ENCODE measurements at regions not wholly inside any gene's neighbourhood (a gene's known extent, or its start where the extent isn't known, plus 50 kb on each side); places are given as distances from the start of the nearest gene placed in this dataset.

GRCh38 chr6:54717849-54718455 is 128.6 kb upstream of the FAM83B start:
- DNase-seq (ENCODE audit: low read depth in 4 of 6, low spot score in 6 of 6), result peak in 5 of 6 donors; percentile 1 to 83 (median 25)

GRCh38 chr6:54718541-54719023 is 128.0 kb upstream of the FAM83B start:
- peak in 1 of 6 donors; percentile 14 for DNase-seq (ENCODE audit: low read depth in 4 of 6, low spot score in 6 of 6)
- no peak overlapping the region for H3K4me3 ChIP-seq (ENCODE audit: low read depth, low read length)

More at GRCh38 chr6:54717849-54718455, 128.6 kb upstream of the FAM83B start:
- Histone ChIP-seq H3K4me1 (ENCODE audit: control insufficient read depth, insufficient read depth, low read length) (no peaks in the 10 kb centered on the region), H3K27ac (ENCODE audit: low read depth, low read length) (no peak overlapping the region), H3K4me3 (ENCODE audit: low read depth, low read length) (no peak overlapping the region), H3K36me3 (ENCODE audit: control insufficient read depth, insufficient read depth, low read length) (no peaks in the 10 kb centered on the region), H3K9me3 (ENCODE audit: control insufficient read depth, insufficient read depth, low read length) (no peaks in the 10 kb centered on the region), H3K27me3 (ENCODE audit: control insufficient read depth, insufficient read depth, low read length) (no peaks in the 10 kb centered on the region)
- 40% methylated on average over 1 of the region's 5 CpGs for WGBS (ENCODE audit: insufficient coverage)

DNA sequence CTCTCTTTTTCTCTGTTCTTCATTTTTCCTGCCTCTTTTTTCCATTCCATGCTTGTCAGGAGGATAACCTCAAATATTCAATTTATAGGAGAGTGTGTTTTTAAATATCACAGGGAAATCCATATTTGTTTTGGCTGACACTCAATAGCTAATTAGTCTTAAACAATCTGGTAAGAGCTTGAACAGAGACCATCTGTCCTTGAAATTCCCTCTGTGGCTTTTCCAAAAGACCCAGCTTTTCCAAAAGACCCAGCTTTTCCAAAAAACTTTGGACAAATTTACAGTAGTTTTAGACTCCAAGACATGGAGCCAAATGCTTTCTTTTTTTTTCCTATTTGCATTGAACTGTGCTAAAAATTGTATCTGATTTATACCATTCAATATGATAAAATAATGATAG is 127.4 kb upstream of the FAM83B start:
- DNase-seq (ENCODE audit: low read depth in 4 of 6, low spot score in 6 of 6), result peak in 1 of 6 donors; percentile 91
- Histone ChIP-seq H3K27ac (ENCODE audit: low read depth, low read length) (no peak overlapping the region), H3K27me3 (ENCODE audit: control insufficient read depth, insufficient read depth, low read length) (no peaks in the 10 kb centered on the region), H3K4me3 (ENCODE audit: low read depth, low read length) (no peak overlapping the region), H3K4me1 (ENCODE audit: control insufficient read depth, insufficient read depth, low read length) (no peaks in the 10 kb centered on the region), H3K9me3 (ENCODE audit: control insufficient read depth, insufficient read depth, low read length) (no peaks in the 10 kb centered on the region), H3K36me3 (ENCODE audit: control insufficient read depth, insufficient read depth, low read length) (no peaks in the 10 kb centered on the region)

More at GRCh38 chr6:54718541-54719023, 128.0 kb upstream of the FAM83B start:
- WGBS (ENCODE audit: insufficient coverage), result no CpG with 5 or more reads among the region's 6 CpGs
- H3K9me3 ChIP-seq (ENCODE audit: control insufficient read depth, insufficient read depth, low read length), result no peaks in the 10 kb centered on the region
- H3K36me3 ChIP-seq (ENCODE audit: control insufficient read depth, insufficient read depth, low read length), result no peaks in the 10 kb centered on the region
- no peaks in the 10 kb centered on the region for H3K27me3 ChIP-seq (ENCODE audit: control insufficient read depth, insufficient read depth, low read length)
- H3K4me1 ChIP-seq (ENCODE audit: control insufficient read depth, insufficient read depth, low read length), result no peaks in the 10 kb centered on the region
- H3K27ac ChIP-seq (ENCODE audit: low read depth, low read length), result no peak overlapping the region

- no peak overlapping the region for H3K27ac ChIP-seq (ENCODE audit: low read depth, low read length)
- H3K4me1 ChIP-seq (ENCODE audit: control insufficient read depth, insufficient read depth, low read length), result no peaks in the 10 kb centered on the region
- DNase-seq (ENCODE audit: low read depth in 4 of 6, low spot score in 6 of 6), result no peak
- H3K9me3 ChIP-seq (ENCODE audit: control insufficient read depth, insufficient read depth, low read length), result no peaks in the 10 kb centered on the region
- no peaks in the 10 kb centered on the region for H3K36me3 ChIP-seq (ENCODE audit: control insufficient read depth, insufficient read depth, low read length)
- H3K4me3 ChIP-seq (ENCODE audit: low read depth, low read length), result no peak overlapping the region
- no peaks in the 10 kb centered on the region for H3K27me3 ChIP-seq (ENCODE audit: control insufficient read depth, insufficient read depth, low read length)
- no CpG with 5 or more reads among the region's 1 CpG for WGBS (ENCODE audit: insufficient coverage)
Observed at GRCh38 chr6:54719633-54720032, 126.9 kb upstream of the FAM83B start.

DNA sequence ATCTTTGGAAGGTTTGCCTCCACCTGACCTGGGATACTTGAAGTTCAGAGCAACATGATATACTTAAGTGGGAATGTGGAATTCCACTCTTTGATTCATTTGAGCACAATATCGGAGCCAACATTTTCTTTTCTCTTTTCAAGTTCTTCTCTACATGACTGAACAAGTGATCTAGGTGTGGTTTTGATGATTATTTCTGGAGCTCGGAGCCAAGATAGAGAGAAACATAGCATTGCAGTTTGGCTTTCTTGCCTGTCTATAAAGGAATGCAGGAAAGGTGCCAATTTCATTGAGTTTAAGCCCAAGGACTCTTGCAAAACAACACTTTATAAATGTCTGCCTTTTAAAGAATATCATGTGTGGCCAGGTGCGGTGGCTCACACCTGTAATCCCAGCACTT is 124.2 kb upstream of the FAM83B start:
- H3K36me3 ChIP-seq (ENCODE audit: control insufficient read depth, insufficient read depth, low read length), result no peaks in the 10 kb centered on the region
- H3K27ac ChIP-seq (ENCODE audit: low read depth, low read length), result no peak overlapping the region
- H3K4me1 ChIP-seq (ENCODE audit: control insufficient read depth, insufficient read depth, low read length), result no peaks in the 10 kb centered on the region
- DNase-seq (ENCODE audit: low read depth in 4 of 6, low spot score in 6 of 6), result peak in 1 of 6 donors; percentile 25
- H3K27me3 ChIP-seq (ENCODE audit: control insufficient read depth, insufficient read depth, low read length), result no peaks in the 10 kb centered on the region
- 100% methylated on average over 1 of the region's 3 CpGs for WGBS (ENCODE audit: insufficient coverage)
- no peak overlapping the region for H3K4me3 ChIP-seq (ENCODE audit: low read depth, low read length)
- no peaks in the 10 kb centered on the region for H3K9me3 ChIP-seq (ENCODE audit: control insufficient read depth, insufficient read depth, low read length)

DNA sequence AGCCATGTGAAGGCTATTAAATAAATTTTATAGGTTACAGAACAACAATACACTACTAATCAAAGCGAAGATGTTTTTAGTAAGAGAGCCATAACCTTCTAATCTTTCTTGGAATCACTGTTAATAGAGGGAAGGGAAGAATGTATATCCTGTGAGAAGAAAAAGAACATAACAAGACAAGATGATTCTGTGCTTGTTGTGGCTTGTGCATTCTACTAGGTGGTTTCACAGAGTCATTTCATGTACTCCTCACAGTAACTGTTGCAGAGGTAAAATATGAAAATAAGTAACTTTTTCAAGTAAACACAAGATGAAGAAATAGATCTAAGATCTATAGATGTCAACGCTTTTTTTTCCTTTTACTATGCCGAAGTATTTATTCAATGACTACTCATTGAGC is 116.9 kb upstream of the FAM83B start:
- no peak overlapping the region for H3K4me3 ChIP-seq (ENCODE audit: low read depth, low read length)
- H3K27ac ChIP-seq (ENCODE audit: low read depth, low read length), result no peak overlapping the region
- H3K27me3 ChIP-seq (ENCODE audit: control insufficient read depth, insufficient read depth, low read length), result no peaks in the 10 kb centered on the region
- H3K9me3 ChIP-seq (ENCODE audit: control insufficient read depth, insufficient read depth, low read length), result no peaks in the 10 kb centered on the region
- no CpG with 5 or more reads among the region's 3 CpGs for WGBS (ENCODE audit: insufficient coverage)
- no peak for DNase-seq (ENCODE audit: low read depth in 4 of 6, low spot score in 6 of 6)
- H3K36me3 ChIP-seq (ENCODE audit: control insufficient read depth, insufficient read depth, low read length), result no peaks in the 10 kb centered on the region
- no peaks in the 10 kb centered on the region for H3K4me1 ChIP-seq (ENCODE audit: control insufficient read depth, insufficient read depth, low read length)

- Histone ChIP-seq H3K4me1 (ENCODE audit: control insufficient read depth, insufficient read depth, low read length) (no peaks in the 10 kb centered on the region), H3K4me3 (ENCODE audit: low read depth, low read length) (no peak overlapping the region), H3K9me3 (ENCODE audit: control insufficient read depth, insufficient read depth, low read length) (no peaks in the 10 kb centered on the region), H3K27me3 (ENCODE audit: control insufficient read depth, insufficient read depth, low read length) (no peaks in the 10 kb centered on the region), H3K36me3 (ENCODE audit: control insufficient read depth, insufficient read depth, low read length) (no peaks in the 10 kb centered on the region), H3K27ac (ENCODE audit: low read depth, low read length) (no peak overlapping the region)
- WGBS (ENCODE audit: insufficient coverage), result 14% methylated on average over 1 of the region's 9 CpGs
- DNase-seq (ENCODE audit: low read depth in 4 of 6, low spot score in 6 of 6), result no peak
Observed at GRCh38 chr6:54730767-54731630, 115.6 kb upstream of the FAM83B start.

GRCh38 chr6:54737247-54737646 is 109.3 kb upstream of the FAM83B start:
- Histone ChIP-seq H3K27me3 (ENCODE audit: control insufficient read depth, insufficient read depth, low read length) (no peaks in the 10 kb centered on the region), H3K27ac (ENCODE audit: low read depth, low read length) (no peak overlapping the region), H3K4me3 (ENCODE audit: low read depth, low read length) (no peak overlapping the region), H3K9me3 (ENCODE audit: control insufficient read depth, insufficient read depth, low read length) (no peaks in the 10 kb centered on the region), H3K36me3 (ENCODE audit: control insufficient read depth, insufficient read depth, low read length) (no peaks in the 10 kb centered on the region), H3K4me1 (ENCODE audit: control insufficient read depth, insufficient read depth, low read length) (no peaks in the 10 kb centered on the region)
- 79% methylated on average over 3 of the region's 3 CpGs for WGBS (ENCODE audit: insufficient coverage)
- no peak for DNase-seq (ENCODE audit: low read depth in 4 of 6, low spot score in 6 of 6)

DNA sequence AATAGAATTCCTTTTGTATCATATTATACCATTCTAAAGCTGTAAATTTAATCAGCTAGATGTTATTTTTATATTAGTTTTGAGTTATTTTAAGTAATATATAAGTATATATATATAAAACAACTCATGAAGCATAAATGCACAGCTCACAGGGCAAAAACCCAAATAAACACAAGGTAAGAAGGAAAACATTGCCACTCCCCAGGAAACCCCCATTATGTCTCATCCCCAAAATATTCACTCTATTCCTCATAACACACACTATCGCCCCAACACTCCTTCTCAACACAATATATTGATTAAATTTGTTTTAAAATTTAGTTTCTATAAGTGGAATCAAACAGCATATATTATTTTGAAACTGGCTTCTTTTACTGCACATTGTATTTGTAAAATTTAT is 98.6 kb upstream of the FAM83B start:
- H3K36me3 ChIP-seq (ENCODE audit: control insufficient read depth, insufficient read depth, low read length), result no peaks in the 10 kb centered on the region
- DNase-seq (ENCODE audit: low read depth in 4 of 6, low spot score in 6 of 6), result no peak
- no peaks in the 10 kb centered on the region for H3K27me3 ChIP-seq (ENCODE audit: control insufficient read depth, insufficient read depth, low read length)
- WGBS (ENCODE audit: insufficient coverage), result no CpG with 5 or more reads among the region's 1 CpG
- H3K9me3 ChIP-seq (ENCODE audit: control insufficient read depth, insufficient read depth, low read length), result peaks cover 6% of the 10 kb centered on the region
- no peak overlapping the region for H3K27ac ChIP-seq (ENCODE audit: low read depth, low read length)
- H3K4me1 ChIP-seq (ENCODE audit: control insufficient read depth, insufficient read depth, low read length), result no peaks in the 10 kb centered on the region
- no peak overlapping the region for H3K4me3 ChIP-seq (ENCODE audit: low read depth, low read length)

- no peaks in the 10 kb centered on the region for H3K27me3 ChIP-seq (ENCODE audit: control insufficient read depth, insufficient read depth, low read length)
- H3K36me3 ChIP-seq (ENCODE audit: control insufficient read depth, insufficient read depth, low read length), result no peaks in the 10 kb centered on the region
- H3K4me1 ChIP-seq (ENCODE audit: control insufficient read depth, insufficient read depth, low read length), result no peaks in the 10 kb centered on the region
- no peaks in the 10 kb centered on the region for H3K9me3 ChIP-seq (ENCODE audit: control insufficient read depth, insufficient read depth, low read length)
- no peak overlapping the region for H3K4me3 ChIP-seq (ENCODE audit: low read depth, low read length)
- H3K27ac ChIP-seq (ENCODE audit: low read depth, low read length), result no peak overlapping the region
- no CpG with 5 or more reads among the region's 1 CpG for WGBS (ENCODE audit: insufficient coverage)
- DNase-seq (ENCODE audit: low read depth in 4 of 6, low spot score in 6 of 6), result no peak
Observed at GRCh38 chr6:54754406-54754805, 92.2 kb upstream of the FAM83B start.
